ENCODE measurements at regions not wholly inside any gene's neighbourhood (a gene's known extent, or its start where the extent isn't known, plus 50 kb on each side); places are given as distances from the start of the nearest gene placed in this dataset.

- no peaks in the 10 kb centered on the region for H3K4me1 ChIP-seq (ENCODE audit: control insufficient read depth, insufficient read depth, low read length)
- no peaks in the 10 kb centered on the region for H3K36me3 ChIP-seq (ENCODE audit: control insufficient read depth, insufficient read depth, low read length)
- H3K9ac ChIP-seq (ENCODE audit: low read depth, low read length) = no peak overlapping the region
- peaks cover 4% of the 10 kb centered on the region for H3K9me3 ChIP-seq (ENCODE audit: control insufficient read depth, insufficient read depth, low read length)
- no peaks in the 10 kb centered on the region for H3K27me3 ChIP-seq (ENCODE audit: control insufficient read depth, insufficient read depth, low read length)
- no peak overlapping the region for H3K4me3 ChIP-seq (ENCODE audit: low read depth, low read length)
- H3K27ac ChIP-seq (ENCODE audit: low read depth, low read length) = no peak overlapping the region
Measured at GRCh38 chr13:76129305-76130000, 493.3 kb downstream of the LMO7 start.

- no peaks in the 10 kb centered on the region for H3K36me3 ChIP-seq (ENCODE audit: control insufficient read depth, insufficient read depth, low read length)
- no peak overlapping the region for H3K9ac ChIP-seq (ENCODE audit: low read depth, low read length)
- H3K9me3 ChIP-seq (ENCODE audit: control insufficient read depth, insufficient read depth, low read length) = peaks cover 19% of the 10 kb centered on the region
- no peak overlapping the region for H3K4me3 ChIP-seq (ENCODE audit: low read depth, low read length)
- no peaks in the 10 kb centered on the region for H3K4me1 ChIP-seq (ENCODE audit: control insufficient read depth, insufficient read depth, low read length)
- H3K27me3 ChIP-seq (ENCODE audit: control insufficient read depth, insufficient read depth, low read length) = no peaks in the 10 kb centered on the region
- H3K27ac ChIP-seq (ENCODE audit: low read depth, low read length) = no peak overlapping the region
Measured at GRCh38 chr13:76127922-76128321, 491.8 kb downstream of the LMO7 start.

- Histone ChIP-seq H3K27ac (ENCODE audit: low read depth, low read length) (no peak overlapping the region), H3K4me1 (ENCODE audit: control insufficient read depth, insufficient read depth, low read length) (no peaks in the 10 kb centered on the region), H3K36me3 (ENCODE audit: control insufficient read depth, insufficient read depth, low read length) (no peaks in the 10 kb centered on the region), H3K9me3 (ENCODE audit: control insufficient read depth, insufficient read depth, low read length) (peaks cover 20% of the 10 kb centered on the region), H3K9ac (ENCODE audit: low read depth, low read length) (no peak overlapping the region), H3K27me3 (ENCODE audit: control insufficient read depth, insufficient read depth, low read length) (no peaks in the 10 kb centered on the region), H3K4me3 (ENCODE audit: low read depth, low read length) (no peak overlapping the region)
Measured at GRCh38 chr13:76123548-76123947, 487.4 kb downstream of the LMO7 start.

- H3K4me3 ChIP-seq (ENCODE audit: low read depth, low read length) = no peak overlapping the region
- no peaks in the 10 kb centered on the region; the same call in 1 of the 2 replicates for H3K9me3 ChIP-seq (ENCODE audit: control insufficient read depth, insufficient read depth, low read length)
- no peaks in the 10 kb centered on the region for H3K27me3 ChIP-seq (ENCODE audit: control insufficient read depth, insufficient read depth, low read length)
- H3K9ac ChIP-seq (ENCODE audit: low read depth, low read length) = no peak overlapping the region
- no peaks in the 10 kb centered on the region for H3K36me3 ChIP-seq (ENCODE audit: control insufficient read depth, insufficient read depth, low read length)
- no peaks in the 10 kb centered on the region for H3K4me1 ChIP-seq (ENCODE audit: control insufficient read depth, insufficient read depth, low read length)
- H3K27ac ChIP-seq (ENCODE audit: low read depth, low read length) = no peak overlapping the region
Measured at GRCh38 chr13:76116751-76117360, 480.7 kb downstream of the LMO7 start.

GRCh38 chr13:76106763-76107162 lies 470.6 kb downstream of the LMO7 start:
- no peaks in the 10 kb centered on the region; the same call in 1 of the 2 replicates for H3K9me3 ChIP-seq (ENCODE audit: control insufficient read depth, insufficient read depth, low read length)
- H3K4me3 ChIP-seq (ENCODE audit: low read depth, low read length) = no peak overlapping the region
- no peak overlapping the region for H3K27ac ChIP-seq (ENCODE audit: low read depth, low read length)
- no peaks in the 10 kb centered on the region for H3K27me3 ChIP-seq (ENCODE audit: control insufficient read depth, insufficient read depth, low read length)
- H3K9ac ChIP-seq (ENCODE audit: low read depth, low read length) = no peak overlapping the region
- no peaks in the 10 kb centered on the region for H3K4me1 ChIP-seq (ENCODE audit: control insufficient read depth, insufficient read depth, low read length)
- no peaks in the 10 kb centered on the region for H3K36me3 ChIP-seq (ENCODE audit: control insufficient read depth, insufficient read depth, low read length)

- H3K4me3 ChIP-seq (ENCODE audit: low read depth, low read length) = no peak overlapping the region
- no peak overlapping the region for H3K9ac ChIP-seq (ENCODE audit: low read depth, low read length)
- H3K36me3 ChIP-seq (ENCODE audit: control insufficient read depth, insufficient read depth, low read length) = no peaks in the 10 kb centered on the region
- H3K4me1 ChIP-seq (ENCODE audit: control insufficient read depth, insufficient read depth, low read length) = no peaks in the 10 kb centered on the region
- H3K27ac ChIP-seq (ENCODE audit: low read depth, low read length) = no peak overlapping the region
- no peaks in the 10 kb centered on the region for H3K27me3 ChIP-seq (ENCODE audit: control insufficient read depth, insufficient read depth, low read length)
- no peaks in the 10 kb centered on the region; the same call in 1 of the 2 replicates for H3K9me3 ChIP-seq (ENCODE audit: control insufficient read depth, insufficient read depth, low read length)
Measured at GRCh38 chr13:76094645-76095044, 458.5 kb downstream of the LMO7 start.

- H3K9me3 ChIP-seq (ENCODE audit: control insufficient read depth, insufficient read depth, low read length) = peaks cover 13% of the 10 kb centered on the region
- H3K27me3 ChIP-seq (ENCODE audit: control insufficient read depth, insufficient read depth, low read length) = no peaks in the 10 kb centered on the region
- no peak overlapping the region for H3K4me3 ChIP-seq (ENCODE audit: low read depth, low read length)
- H3K36me3 ChIP-seq (ENCODE audit: control insufficient read depth, insufficient read depth, low read length) = no peaks in the 10 kb centered on the region
- no peak overlapping the region for H3K9ac ChIP-seq (ENCODE audit: low read depth, low read length)
- H3K4me1 ChIP-seq (ENCODE audit: control insufficient read depth, insufficient read depth, low read length) = no peaks in the 10 kb centered on the region
- no peak overlapping the region for H3K27ac ChIP-seq (ENCODE audit: low read depth, low read length)
Measured at GRCh38 chr13:76091076-76091475, 454.9 kb downstream of the LMO7 start.

GRCh38 chr13:76086729-76087128 lies 450.6 kb downstream of the LMO7 start:
- Histone ChIP-seq H3K36me3 (ENCODE audit: control insufficient read depth, insufficient read depth, low read length) (no peaks in the 10 kb centered on the region), H3K27me3 (ENCODE audit: control insufficient read depth, insufficient read depth, low read length) (no peaks in the 10 kb centered on the region), H3K9ac (ENCODE audit: low read depth, low read length) (no peak overlapping the region), H3K27ac (ENCODE audit: low read depth, low read length) (no peak overlapping the region), H3K9me3 (ENCODE audit: control insufficient read depth, insufficient read depth, low read length) (peaks cover 22% of the 10 kb centered on the region), H3K4me1 (ENCODE audit: control insufficient read depth, insufficient read depth, low read length) (no peaks in the 10 kb centered on the region), H3K4me3 (ENCODE audit: low read depth, low read length) (no peak overlapping the region)

- H3K9me3 ChIP-seq (ENCODE audit: control insufficient read depth, insufficient read depth, low read length) = peaks cover 24% of the 10 kb centered on the region
- H3K27ac ChIP-seq (ENCODE audit: low read depth, low read length) = no peak overlapping the region
- H3K27me3 ChIP-seq (ENCODE audit: control insufficient read depth, insufficient read depth, low read length) = no peaks in the 10 kb centered on the region
- no peaks in the 10 kb centered on the region for H3K36me3 ChIP-seq (ENCODE audit: control insufficient read depth, insufficient read depth, low read length)
- no peaks in the 10 kb centered on the region for H3K4me1 ChIP-seq (ENCODE audit: control insufficient read depth, insufficient read depth, low read length)
- no peak overlapping the region for H3K9ac ChIP-seq (ENCODE audit: low read depth, low read length)
- no peak overlapping the region for H3K4me3 ChIP-seq (ENCODE audit: low read depth, low read length)
Measured at GRCh38 chr13:76067850-76068249, 431.7 kb downstream of the LMO7 start.

- Histone ChIP-seq H3K9me3 (ENCODE audit: control insufficient read depth, insufficient read depth, low read length) (no peaks in the 10 kb centered on the region), H3K4me1 (ENCODE audit: control insufficient read depth, insufficient read depth, low read length) (no peaks in the 10 kb centered on the region), H3K4me3 (ENCODE audit: low read depth, low read length) (no peak overlapping the region), H3K27ac (ENCODE audit: low read depth, low read length) (no peak overlapping the region), H3K27me3 (ENCODE audit: control insufficient read depth, insufficient read depth, low read length) (no peaks in the 10 kb centered on the region), H3K9ac (ENCODE audit: low read depth, low read length) (no peak overlapping the region), H3K36me3 (ENCODE audit: control insufficient read depth, insufficient read depth, low read length) (no peaks in the 10 kb centered on the region)
Measured at GRCh38 chr13:76053181-76053580, 417.1 kb downstream of the LMO7 start.

GRCh38 chr13:76049376-76049746 lies 413.2 kb downstream of the LMO7 start:
- no peak overlapping the region for H3K27ac ChIP-seq (ENCODE audit: low read depth, low read length)
- no peak overlapping the region for H3K9ac ChIP-seq (ENCODE audit: low read depth, low read length)
- no peak overlapping the region for H3K4me3 ChIP-seq (ENCODE audit: low read depth, low read length)
- no peaks in the 10 kb centered on the region for H3K27me3 ChIP-seq (ENCODE audit: control insufficient read depth, insufficient read depth, low read length)
- H3K36me3 ChIP-seq (ENCODE audit: control insufficient read depth, insufficient read depth, low read length) = no peaks in the 10 kb centered on the region
- no peaks in the 10 kb centered on the region for H3K9me3 ChIP-seq (ENCODE audit: control insufficient read depth, insufficient read depth, low read length)
- H3K4me1 ChIP-seq (ENCODE audit: control insufficient read depth, insufficient read depth, low read length) = no peaks in the 10 kb centered on the region
